ENCODE measurements at regions not wholly inside any gene's neighbourhood (a gene's known extent, or its start where the extent isn't known, plus 50 kb on each side); places are given as distances from the start of the nearest gene placed in this dataset.

DNA sequence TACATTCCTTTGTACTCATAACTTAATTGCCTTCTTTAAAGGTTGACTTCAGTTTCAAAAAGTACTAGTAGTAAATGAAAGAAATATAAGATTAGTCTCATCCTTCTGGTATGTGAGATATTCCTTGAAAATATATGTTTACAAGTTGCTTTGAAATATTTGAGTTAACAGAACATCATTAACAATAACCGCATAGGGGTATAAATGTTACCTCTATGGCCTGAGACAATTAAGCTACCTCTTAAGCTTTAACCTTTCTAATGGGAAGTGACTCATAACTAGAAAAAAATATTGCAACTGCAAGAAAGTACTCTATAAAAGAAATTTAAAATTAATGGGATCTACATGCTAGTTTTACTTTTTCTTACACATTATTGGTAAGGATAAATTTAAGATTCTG, 399.0 kb downstream of the CDH10 start:
- dilution Hi-C loops (cut with MboI; ENCODE audit: extremely low pct_ligation_motif_present, low sequenced_read_pairs), result no loop called here
- Histone ChIP-seq H4K20me1 (ENCODE audit: control insufficient read depth, extremely low read depth, insufficient read depth, low read length) (no peaks in the 10 kb centered on the region), H3K27me3 (ENCODE audit: control insufficient read depth, extremely low read depth, insufficient read depth, low read length) (no peaks in the 10 kb centered on the region), H3K9me3 (ENCODE audit: control insufficient read depth, low read depth, low read length) (no peaks in the 10 kb centered on the region), H3K27ac (ENCODE audit: control insufficient read depth, insufficient read depth, low read length) (no peak overlapping the region), H3K4me3 (ENCODE audit: control insufficient read depth in 2 of 3, extremely low read depth in 1 of 3, insufficient read depth in 2 of 3, low read depth in 1 of 3, low read length in 3 of 3) (no peak overlapping the region), H2AFZ (ENCODE audit: control insufficient read depth, low read length) (no peak overlapping the region), H3K9ac (ENCODE audit: control insufficient read depth, extremely low read depth, insufficient read depth, low read length) (no peak overlapping the region), H3K4me1 (ENCODE audit: control insufficient read depth, extremely low read depth, insufficient read depth, low read length) (no peaks in the 10 kb centered on the region), H3K4me2 (ENCODE audit: control insufficient read depth, extremely low read depth, insufficient read depth, low read depth, low read length) (no peak overlapping the region), H3K79me2 (ENCODE audit: control insufficient read depth, insufficient read depth, low read length) (no peaks in the 10 kb centered on the region), H3K36me3 (ENCODE audit: control insufficient read depth in 2 of 2, extremely low read depth in 1 of 2, insufficient read depth in 2 of 2, low read length in 2 of 2) (no peaks in the 10 kb centered on the region), H3K9me1 (ENCODE audit: control insufficient read depth, extremely low read depth, insufficient read depth, low read length) (no peaks in the 10 kb centered on the region)
- TF ChIP-seq, protein P1, sequence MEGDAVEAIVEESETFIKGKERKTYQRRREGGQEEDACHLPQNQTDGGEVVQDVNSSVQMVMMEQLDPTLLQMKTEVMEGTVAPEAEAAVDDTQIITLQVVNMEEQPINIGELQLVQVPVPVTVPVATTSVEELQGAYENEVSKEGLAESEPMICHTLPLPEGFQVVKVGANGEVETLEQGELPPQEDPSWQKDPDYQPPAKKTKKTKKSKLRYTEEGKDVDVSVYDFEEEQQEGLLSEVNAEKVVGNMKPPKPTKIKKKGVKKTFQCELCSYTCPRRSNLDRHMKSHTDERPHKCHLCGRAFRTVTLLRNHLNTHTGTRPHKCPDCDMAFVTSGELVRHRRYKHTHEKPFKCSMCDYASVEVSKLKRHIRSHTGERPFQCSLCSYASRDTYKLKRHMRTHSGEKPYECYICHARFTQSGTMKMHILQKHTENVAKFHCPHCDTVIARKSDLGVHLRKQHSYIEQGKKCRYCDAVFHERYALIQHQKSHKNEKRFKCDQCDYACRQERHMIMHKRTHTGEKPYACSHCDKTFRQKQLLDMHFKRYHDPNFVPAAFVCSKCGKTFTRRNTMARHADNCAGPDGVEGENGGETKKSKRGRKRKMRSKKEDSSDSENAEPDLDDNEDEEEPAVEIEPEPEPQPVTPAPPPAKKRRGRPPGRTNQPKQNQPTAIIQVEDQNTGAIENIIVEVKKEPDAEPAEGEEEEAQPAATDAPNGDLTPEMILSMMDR (optimal IDR thresholded peaks at IDR 0.05 in 1 of 3, IDR thresholded peaks at IDR 0.05 in 1 of 3, conservative IDR thresholded peaks at IDR 0.05 in 1 of 3; ENCODE audit: extremely low read depth in 1 of 3, insufficient read depth in 2 of 3, low read length in 3 of 3), result no peak
- no peak for TF ChIP-seq EZH2 (IDR thresholded peaks at IDR 0.05; ENCODE audit: low read length)
- FAIRE-seq (no peak), DNase-seq (ENCODE audit: low read depth, low spot score) (no peak)

DNA sequence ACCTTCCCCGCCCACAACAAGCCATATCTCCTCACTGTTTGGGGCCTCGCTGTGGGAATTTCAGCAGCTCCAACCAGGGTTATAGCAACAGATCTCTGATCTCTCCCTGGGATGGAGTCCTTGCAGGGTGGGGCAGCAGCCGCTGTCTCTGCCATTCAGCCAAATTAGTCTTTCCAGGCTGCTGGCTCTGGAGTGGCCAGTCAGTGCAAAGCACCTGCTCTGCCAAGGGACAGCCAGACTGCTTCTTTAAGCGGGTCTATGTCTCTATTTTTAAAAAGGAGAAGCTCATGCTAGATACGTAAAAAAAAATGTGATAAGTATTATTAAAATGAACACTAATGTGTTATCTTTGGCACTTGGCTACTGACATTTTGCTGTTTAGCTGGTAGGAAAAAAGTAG, 380.2 kb downstream of the CDH10 start:
- Histone ChIP-seq H3K4me3 (ENCODE audit: control insufficient read depth in 2 of 3, extremely low read depth in 1 of 3, insufficient read depth in 2 of 3, low read depth in 1 of 3, low read length in 3 of 3) (no peak overlapping the region), H3K79me2 (ENCODE audit: control insufficient read depth, insufficient read depth, low read length) (no peaks in the 10 kb centered on the region), H3K4me2 (ENCODE audit: control insufficient read depth, extremely low read depth, insufficient read depth, low read depth, low read length) (no peak overlapping the region), H3K27me3 (ENCODE audit: control insufficient read depth, extremely low read depth, insufficient read depth, low read length) (no peaks in the 10 kb centered on the region), H3K4me1 (ENCODE audit: control insufficient read depth, extremely low read depth, insufficient read depth, low read length) (no peaks in the 10 kb centered on the region), H4K20me1 (ENCODE audit: control insufficient read depth, extremely low read depth, insufficient read depth, low read length) (no peaks in the 10 kb centered on the region), H3K9ac (ENCODE audit: control insufficient read depth, extremely low read depth, insufficient read depth, low read length) (no peak overlapping the region), H3K9me1 (ENCODE audit: control insufficient read depth, extremely low read depth, insufficient read depth, low read length) (no peaks in the 10 kb centered on the region), H3K27ac (ENCODE audit: control insufficient read depth, insufficient read depth, low read length) (no peak overlapping the region), H3K9me3 (ENCODE audit: control insufficient read depth, low read depth, low read length) (no peaks in the 10 kb centered on the region), H3K36me3 (ENCODE audit: control insufficient read depth in 2 of 2, extremely low read depth in 1 of 2, insufficient read depth in 2 of 2, low read length in 2 of 2) (no peaks in the 10 kb centered on the region), H2AFZ (ENCODE audit: control insufficient read depth, low read length) (no peak overlapping the region)
- dilution Hi-C loops (cut with MboI; ENCODE audit: extremely low pct_ligation_motif_present, low sequenced_read_pairs), result no loop called here
- no peak for DNase-seq (ENCODE audit: low read depth, low spot score)
- FAIRE-seq, result no peak
- no peak for TF ChIP-seq EZH2 (IDR thresholded peaks at IDR 0.05; ENCODE audit: low read length)
- TF ChIP-seq, protein P1 (optimal IDR thresholded peaks at IDR 0.05 in 1 of 3, IDR thresholded peaks at IDR 0.05 in 1 of 3, conservative IDR thresholded peaks at IDR 0.05 in 1 of 3; ENCODE audit: extremely low read depth in 1 of 3, insufficient read depth in 2 of 3, low read length in 3 of 3), result no peak
